GM19452 (cell line): ENCODE measurements at regions not wholly inside any gene's neighbourhood (a gene's known extent, or its start where the extent isn't known, plus 50 kb on each side); places are given as distances from the start of the nearest gene placed in this dataset.

ENCODE experiments used
- ATAC-seq: cut with Tn5 transposase; IDR thresholded peaks from one replicate; pipeline ENCODE4 v1.9.1; 2021; ENCODE audit not compliant: unreplicated experiment

GRCh38 chr19:32255536-32256295, 89.7 kb upstream of the ZNF507 start:
- no peak for ATAC-seq

GRCh38 chr19:32256341-32256975, 89.0 kb upstream of the ZNF507 start:
- ATAC-seq, result no peak

- no peak for ATAC-seq
Measured at GRCh38 chr19:32257326-32258073, 87.9 kb upstream of the ZNF507 start.

GRCh38 chr19:32258167-32258566, 87.2 kb upstream of the ZNF507 start:
- ATAC-seq, result no peak

- no peak for ATAC-seq
Measured at GRCh38 chr19:32264568-32264967, 80.8 kb upstream of the ZNF507 start.

GRCh38 chr19:32265995-32266394, 79.4 kb upstream of the ZNF507 start:
- no peak for ATAC-seq

GRCh38 chr19:32266460-32266859, 79.0 kb upstream of the ZNF507 start:
- ATAC-seq, result no peak

GRCh38 chr19:32268381-32268780, 77.0 kb upstream of the ZNF507 start:
- ATAC-seq, result no peak

- ATAC-seq, result no peak
Measured at GRCh38 chr19:32269831-32270230, 75.6 kb upstream of the ZNF507 start.

GRCh38 chr19:32273483-32273882, 71.9 kb upstream of the ZNF507 start:
- no peak for ATAC-seq

GRCh38 chr19:32287086-32287485, 58.3 kb upstream of the ZNF507 start:
- ATAC-seq, result no peak

- ATAC-seq, result no peak
Measured at GRCh38 chr19:32287811-32288227, 57.6 kb upstream of the ZNF507 start.

GRCh38 chr19:32289566-32290210, 55.7 kb upstream of the ZNF507 start:
- ATAC-seq, result no peak

GRCh38 chr19:32291876-32292275, 53.5 kb upstream of the ZNF507 start:
- no peak for ATAC-seq

- no peak for ATAC-seq
Measured at GRCh38 chr19:32294871-32295438, 50.5 kb upstream of the ZNF507 start.
